ENCODE measurements at regions not wholly inside any gene's neighbourhood (a gene's known extent, or its start where the extent isn't known, plus 50 kb on each side); places are given as distances from the start of the nearest gene placed in this dataset.

DNA sequence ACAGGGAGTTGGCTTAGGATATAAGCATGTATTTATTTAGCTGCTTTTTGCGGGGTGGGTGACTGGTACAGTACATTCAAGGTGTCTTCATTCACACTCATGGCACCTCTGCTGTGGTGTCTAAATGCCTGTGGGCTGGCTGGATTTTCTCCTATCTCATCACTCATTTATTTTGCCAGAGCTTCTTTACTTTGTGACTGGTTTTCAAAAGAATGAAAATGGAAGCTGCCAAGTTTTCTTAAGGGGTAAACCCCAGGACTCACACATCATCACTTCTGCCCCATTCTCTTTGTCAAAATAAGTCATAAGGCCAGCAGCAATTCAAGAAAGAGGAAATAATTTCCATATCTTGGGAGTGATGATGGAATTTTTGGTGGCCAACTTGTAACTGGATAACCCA lies 493.4 kb upstream of the ALCAM start:
- H3K27me3 ChIP-seq = no peaks in the 10 kb centered on the region
- H3K36me3 ChIP-seq = no peaks in the 10 kb centered on the region
- no peaks in the 10 kb centered on the region for H3K4me1 ChIP-seq
- no peak overlapping the region for H3K27ac ChIP-seq
- no peak for DNase-seq
- TF ChIP-seq, protein P1, sequence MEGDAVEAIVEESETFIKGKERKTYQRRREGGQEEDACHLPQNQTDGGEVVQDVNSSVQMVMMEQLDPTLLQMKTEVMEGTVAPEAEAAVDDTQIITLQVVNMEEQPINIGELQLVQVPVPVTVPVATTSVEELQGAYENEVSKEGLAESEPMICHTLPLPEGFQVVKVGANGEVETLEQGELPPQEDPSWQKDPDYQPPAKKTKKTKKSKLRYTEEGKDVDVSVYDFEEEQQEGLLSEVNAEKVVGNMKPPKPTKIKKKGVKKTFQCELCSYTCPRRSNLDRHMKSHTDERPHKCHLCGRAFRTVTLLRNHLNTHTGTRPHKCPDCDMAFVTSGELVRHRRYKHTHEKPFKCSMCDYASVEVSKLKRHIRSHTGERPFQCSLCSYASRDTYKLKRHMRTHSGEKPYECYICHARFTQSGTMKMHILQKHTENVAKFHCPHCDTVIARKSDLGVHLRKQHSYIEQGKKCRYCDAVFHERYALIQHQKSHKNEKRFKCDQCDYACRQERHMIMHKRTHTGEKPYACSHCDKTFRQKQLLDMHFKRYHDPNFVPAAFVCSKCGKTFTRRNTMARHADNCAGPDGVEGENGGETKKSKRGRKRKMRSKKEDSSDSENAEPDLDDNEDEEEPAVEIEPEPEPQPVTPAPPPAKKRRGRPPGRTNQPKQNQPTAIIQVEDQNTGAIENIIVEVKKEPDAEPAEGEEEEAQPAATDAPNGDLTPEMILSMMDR (IDR thresholded peaks at IDR 0.05) = no peak
- no peak for TF ChIP-seq POLR2A (IDR thresholded peaks at IDR 0.05)
- H3K9me3 ChIP-seq = no peaks in the 10 kb centered on the region
- intact Hi-C loops (cut with DNase I; ENCODE audit: low total_unique reads) = no loop called here
- no peak overlapping the region for H3K4me3 ChIP-seq

DNA sequence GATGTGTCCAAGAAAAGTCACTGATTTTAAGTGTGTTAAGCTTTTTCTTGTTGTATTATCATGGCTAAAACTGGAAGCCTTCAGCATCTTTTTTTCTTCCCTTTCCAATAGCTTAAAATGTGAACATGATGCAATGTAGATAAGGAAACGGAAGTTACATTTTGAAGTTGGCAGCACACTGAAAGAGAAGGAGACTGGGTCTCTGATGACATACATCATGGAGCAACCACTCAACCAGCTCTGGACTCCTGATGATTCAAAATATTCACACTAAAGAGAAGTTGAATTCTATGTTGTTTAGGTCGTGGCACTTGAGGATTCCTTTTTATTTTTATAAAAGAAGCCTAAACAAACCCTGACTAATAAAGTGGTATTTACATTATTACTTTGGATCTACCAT lies 488.3 kb upstream of the ALCAM start:
- no peaks in the 10 kb centered on the region for H3K36me3 ChIP-seq
- no peak for DNase-seq
- intact Hi-C loops (cut with DNase I; ENCODE audit: low total_unique reads) = no loop called here
- no peaks in the 10 kb centered on the region for H3K27me3 ChIP-seq
- H3K9me3 ChIP-seq = no peaks in the 10 kb centered on the region
- H3K27ac ChIP-seq = no peak overlapping the region
- no peak overlapping the region for H3K4me3 ChIP-seq
- TF ChIP-seq, protein P1 (IDR thresholded peaks at IDR 0.05) = no peak
- TF ChIP-seq POLR2A (IDR thresholded peaks at IDR 0.05) = no peak
- H3K4me1 ChIP-seq = no peaks in the 10 kb centered on the region

DNA sequence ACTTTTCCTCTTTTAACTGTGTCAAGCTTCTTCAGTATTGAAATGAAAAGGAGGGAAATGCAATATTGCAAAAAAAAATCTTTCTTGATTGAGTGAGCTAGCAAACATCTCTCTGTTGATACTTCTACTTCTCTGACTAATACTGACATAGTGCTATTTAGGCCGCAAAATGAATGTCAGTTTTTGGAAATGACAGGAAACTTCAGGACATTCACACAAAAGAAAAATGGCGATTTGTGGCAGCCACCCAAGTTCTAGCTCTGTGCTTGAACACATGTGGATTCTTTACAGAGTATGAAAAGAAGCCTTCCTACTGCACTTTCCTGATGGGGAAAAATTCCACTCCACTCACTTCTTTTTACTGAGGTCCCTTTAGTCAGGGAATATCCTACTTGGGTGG lies 486.8 kb upstream of the ALCAM start:
- intact Hi-C loops (cut with DNase I; ENCODE audit: low total_unique reads) = no loop called here
- no peaks in the 10 kb centered on the region for H3K4me1 ChIP-seq
- DNase-seq = no peak

DNA sequence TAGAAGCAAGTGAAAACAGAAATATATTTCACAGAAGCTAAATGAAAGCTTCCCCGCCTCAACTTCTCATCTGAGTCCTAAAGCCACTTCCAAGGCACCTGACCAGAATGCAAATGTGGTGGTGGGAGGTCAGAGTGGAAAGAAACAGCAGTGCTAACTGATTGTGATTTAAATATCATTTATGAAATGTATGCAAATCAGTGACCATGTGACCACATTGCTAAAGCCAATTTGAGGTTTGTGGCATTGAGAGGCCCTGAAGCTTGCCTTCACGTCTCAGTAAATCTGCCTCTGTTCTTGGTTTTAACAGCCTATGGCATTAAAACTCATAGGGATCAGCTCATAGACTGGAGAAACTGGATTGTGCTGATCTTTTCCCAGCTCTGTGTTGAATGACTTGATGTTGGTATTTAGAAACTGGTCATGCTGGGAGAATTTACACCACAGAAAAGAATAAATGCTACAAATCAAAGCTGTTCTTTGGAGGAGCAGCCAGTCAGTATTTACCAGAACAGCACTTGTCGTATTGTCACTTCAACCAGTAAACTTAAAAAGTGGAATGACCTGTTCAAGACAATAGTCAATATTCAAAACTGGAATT lies 481.4 kb upstream of the ALCAM start:
- TF ChIP-seq, protein P1 (IDR thresholded peaks at IDR 0.05) = no peak
- no peak for TF ChIP-seq POLR2A (IDR thresholded peaks at IDR 0.05)
- H3K4me1 ChIP-seq = no peaks in the 10 kb centered on the region
- H3K9me3 ChIP-seq = no peaks in the 10 kb centered on the region
- no peaks in the 10 kb centered on the region for H3K36me3 ChIP-seq
- no peaks in the 10 kb centered on the region for H3K27me3 ChIP-seq
- H3K27ac ChIP-seq = no peak overlapping the region
- no peak for DNase-seq
- H3K4me3 ChIP-seq = no peak overlapping the region
- intact Hi-C loops (cut with DNase I; ENCODE audit: low total_unique reads) = no loop called here

More for the DNA sequence above, 486.8 kb upstream of the ALCAM start:
- Histone ChIP-seq H3K27me3 (no peaks in the 10 kb centered on the region), H3K4me3 (no peak overlapping the region), H3K9me3 (no peaks in the 10 kb centered on the region), H3K27ac (no peak overlapping the region), H3K36me3 (no peaks in the 10 kb centered on the region)
- no peak for TF ChIP-seq POLR2A (IDR thresholded peaks at IDR 0.05)
- TF ChIP-seq, protein P1 (IDR thresholded peaks at IDR 0.05) = no peak

GRCh38 chr3:104886220-104886995 lies 480.3 kb upstream of the ALCAM start:
- no peaks in the 10 kb centered on the region for H3K36me3 ChIP-seq
- H3K9me3 ChIP-seq = no peaks in the 10 kb centered on the region
- no peak overlapping the region for H3K27ac ChIP-seq
- no peaks in the 10 kb centered on the region for H3K27me3 ChIP-seq
- DNase-seq = no peak
- intact Hi-C loops (cut with DNase I; ENCODE audit: low total_unique reads) = no loop called here
- H3K4me1 ChIP-seq = no peaks in the 10 kb centered on the region
- H3K4me3 ChIP-seq = no peak overlapping the region
- TF ChIP-seq, protein P1 (IDR thresholded peaks at IDR 0.05) = no peak
- TF ChIP-seq POLR2A (IDR thresholded peaks at IDR 0.05) = no peak
